Fibroblast of lung (primary cell): ENCODE measurements at regions not wholly inside any gene's neighbourhood (a gene's known extent, or its start where the extent isn't known, plus 50 kb on each side); places are given as distances from the start of the nearest gene placed in this dataset.

Experiments used
- EZH2 ChIP-seq: IDR thresholded peaks from 2 replicates; pipeline ENCODE4 v1.5.1; 2012; ENCODE audit warnings: low read length, control low read depth, mild to moderate bottlenecking; ENCODE audit errors: missing control alignments
- TF ChIP-seq, protein P1 (sequence below), 2 donors: IDR thresholded peaks in 1 of 2; conservative IDR thresholded peaks in 1 of 2; 1 replicate in 1 of 2; 2 replicates in 1 of 2; pipeline ENCODE4 v1.5.1; 2011 to 2012; ENCODE audit warnings: low read length in 2 of 2, control low read depth in 1 of 2, inconsistent platforms in 1 of 2, low read depth in 1 of 2, mild to moderate bottlenecking in 1 of 2

DNA sequence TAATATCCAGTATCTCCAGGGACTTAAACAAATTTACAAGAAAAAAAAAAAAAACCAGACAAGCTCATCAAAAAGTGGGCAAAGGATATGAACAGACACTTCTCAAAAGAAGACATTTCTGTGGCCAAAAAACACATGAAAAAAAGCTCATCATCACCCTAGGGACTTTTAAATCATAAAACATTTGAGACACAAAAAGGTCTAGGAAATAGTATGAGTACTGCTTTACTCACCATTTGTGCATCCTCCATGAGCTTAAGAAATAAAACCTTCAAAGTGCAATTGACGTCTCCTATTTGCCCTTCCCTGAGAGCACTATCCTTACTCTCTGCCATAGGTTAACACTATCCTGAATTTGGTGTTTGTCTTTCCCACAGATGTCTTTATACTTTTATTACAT, 193.7 kb upstream of the NREP start:
- TF ChIP-seq, protein P1, sequence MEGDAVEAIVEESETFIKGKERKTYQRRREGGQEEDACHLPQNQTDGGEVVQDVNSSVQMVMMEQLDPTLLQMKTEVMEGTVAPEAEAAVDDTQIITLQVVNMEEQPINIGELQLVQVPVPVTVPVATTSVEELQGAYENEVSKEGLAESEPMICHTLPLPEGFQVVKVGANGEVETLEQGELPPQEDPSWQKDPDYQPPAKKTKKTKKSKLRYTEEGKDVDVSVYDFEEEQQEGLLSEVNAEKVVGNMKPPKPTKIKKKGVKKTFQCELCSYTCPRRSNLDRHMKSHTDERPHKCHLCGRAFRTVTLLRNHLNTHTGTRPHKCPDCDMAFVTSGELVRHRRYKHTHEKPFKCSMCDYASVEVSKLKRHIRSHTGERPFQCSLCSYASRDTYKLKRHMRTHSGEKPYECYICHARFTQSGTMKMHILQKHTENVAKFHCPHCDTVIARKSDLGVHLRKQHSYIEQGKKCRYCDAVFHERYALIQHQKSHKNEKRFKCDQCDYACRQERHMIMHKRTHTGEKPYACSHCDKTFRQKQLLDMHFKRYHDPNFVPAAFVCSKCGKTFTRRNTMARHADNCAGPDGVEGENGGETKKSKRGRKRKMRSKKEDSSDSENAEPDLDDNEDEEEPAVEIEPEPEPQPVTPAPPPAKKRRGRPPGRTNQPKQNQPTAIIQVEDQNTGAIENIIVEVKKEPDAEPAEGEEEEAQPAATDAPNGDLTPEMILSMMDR (conservative IDR thresholded peaks at IDR 0.05 in 1 of 2, IDR thresholded peaks at IDR 0.05 in 1 of 2; ENCODE audit: low read depth in 1 of 2, low read length in 2 of 2): no peak
- no peak for TF ChIP-seq EZH2
